ENCODE measurements at regions not wholly inside any gene's neighbourhood (a gene's known extent, or its start where the extent isn't known, plus 50 kb on each side); places are given as distances from the start of the nearest gene placed in this dataset.

- no peak for TF ChIP-seq CHD7 (IDR thresholded peaks at IDR 0.05; ENCODE audit: insufficient replicate concordance, low read length)
- no peak for TF ChIP-seq TCF12 (IDR thresholded peaks at IDR 0.05; ENCODE audit: low read depth, low read length)
- TF ChIP-seq KDM5A (IDR thresholded peaks at IDR 0.05; ENCODE audit: low read length): no peak
- no peak for TF ChIP-seq POU5F1 (IDR thresholded peaks at IDR 0.05; ENCODE audit: low read depth, low read length)
These were observed 61.4 kb downstream of the IL12A start (continued) for GRCh38 chr3:160049988-160050387.

All from H1 (cell line).